ENCODE measurements at regions not wholly inside any gene's neighbourhood (a gene's known extent, or its start where the extent isn't known, plus 50 kb on each side); places are given as distances from the start of the nearest gene placed in this dataset.
A peak's percentile ranks its signal among the peaks of the same experiment; 100 is the strongest.

GRCh38 chr9:88646539-88647300 is 111.7 kb downstream of the NXNL2 start:
- Mint-ChIP-seq H3K4me3 (ENCODE audit: unreplicated experiment) (no peak overlapping the region), H3K27me3 (ENCODE audit: low read depth, unreplicated experiment) (peaks cover 6% of the 10 kb centered on the region), H3K9me3 (ENCODE audit: unreplicated experiment) (peaks cover 2% of the 10 kb centered on the region), H3K27ac (ENCODE audit: unreplicated experiment) (no peak overlapping the region), H3K4me1 (ENCODE audit: low read depth, unreplicated experiment) (peaks cover under 1% of the 10 kb centered on the region), H3K36me3 (ENCODE audit: low read depth, unreplicated experiment) (no peaks in the 10 kb centered on the region)
- H4K20me1 ChIP-seq (ENCODE audit: insufficient read depth, low read length), result no peaks in the 10 kb centered on the region
- H3K27me3 ChIP-seq (ENCODE audit: insufficient read depth, low read length), result no peaks in the 10 kb centered on the region
- no peak overlapping the region for H2AFZ ChIP-seq (ENCODE audit: low read depth, low read length)
- no peak overlapping the region for H3K27ac ChIP-seq (ENCODE audit: low read depth, low read length)
- DNase-seq (ENCODE audit: low read depth), result no peak
- H3K4me2 ChIP-seq (ENCODE audit: low read length), result no peak overlapping the region
- no peaks in the 10 kb centered on the region for H3K9me3 ChIP-seq (ENCODE audit: insufficient read depth, low read depth, low read length)
- no peak overlapping the region for H3K4me3 ChIP-seq (ENCODE audit: insufficient read depth, low read depth, low read length)
- no peak overlapping the region for H3K9ac ChIP-seq (ENCODE audit: low read length)
- FAIRE-seq, result no peak
- H3K36me3 ChIP-seq (ENCODE audit: insufficient read depth, low read length), result no peaks in the 10 kb centered on the region
- H3K79me2 ChIP-seq (ENCODE audit: insufficient read depth, low read length), result no peaks in the 10 kb centered on the region
- no peak for TF ChIP-seq EZH2 (IDR thresholded peaks at IDR 0.05; ENCODE audit: insufficient read depth, low read length)
- no peak for TF ChIP-seq CTCF (IDR thresholded peaks at IDR 0.05; ENCODE audit: insufficient read depth, low read depth, low read length)
- peaks cover 8% of the 10 kb centered on the region for H3K4me1 ChIP-seq (ENCODE audit: insufficient read depth, low read length)

GRCh38 chr9:88651682-88652633 is 117.0 kb downstream of the NXNL2 start:
- no peaks in the 10 kb centered on the region for H3K9me3 Mint-ChIP-seq (ENCODE audit: unreplicated experiment)
- Histone ChIP-seq H3K4me1 (ENCODE audit: insufficient read depth, low read length) (peaks cover 32% of the 10 kb centered on the region), H3K4me2 (ENCODE audit: low read length) (peak overlapping the region; percentile 73), H3K9me3 (ENCODE audit: insufficient read depth, low read depth, low read length) (no peaks in the 10 kb centered on the region), H3K36me3 (ENCODE audit: insufficient read depth, low read length) (no peaks in the 10 kb centered on the region), H2AFZ (ENCODE audit: low read depth, low read length) (peak overlapping the region; percentile 20), H3K4me3 (ENCODE audit: insufficient read depth, low read depth, low read length) (peak overlapping the region; percentile 19), H4K20me1 (ENCODE audit: insufficient read depth, low read length) (no peaks in the 10 kb centered on the region), H3K79me2 (ENCODE audit: insufficient read depth, low read length) (no peaks in the 10 kb centered on the region), H3K27ac (ENCODE audit: low read depth, low read length) (peak overlapping the region; percentile 89), H3K27me3 (ENCODE audit: insufficient read depth, low read length) (no peaks in the 10 kb centered on the region), H3K9ac (ENCODE audit: low read length) (peak overlapping the region; percentile 58)
- H3K27ac Mint-ChIP-seq (ENCODE audit: unreplicated experiment), result peak overlapping the region; percentile 70
- H3K4me3 Mint-ChIP-seq (ENCODE audit: unreplicated experiment), result no peak overlapping the region
- TF ChIP-seq EZH2 (IDR thresholded peaks at IDR 0.05; ENCODE audit: insufficient read depth, low read length) (no peak), CTCF (IDR thresholded peaks at IDR 0.05; ENCODE audit: insufficient read depth, low read depth, low read length) (peak; percentile 39)
- H3K27me3 Mint-ChIP-seq (ENCODE audit: low read depth, unreplicated experiment), result peaks cover 2% of the 10 kb centered on the region
- peak; percentile 98 for DNase-seq (ENCODE audit: low read depth)
- no peaks in the 10 kb centered on the region for H3K36me3 Mint-ChIP-seq (ENCODE audit: low read depth, unreplicated experiment)
- FAIRE-seq, result peak; percentile 95
- peaks cover 14% of the 10 kb centered on the region for H3K4me1 Mint-ChIP-seq (ENCODE audit: low read depth, unreplicated experiment)

Data from astrocyte (in vitro differentiated cells and primary cell).